ENCODE measurements at regions not wholly inside any gene's neighbourhood (a gene's known extent, or its start where the extent isn't known, plus 50 kb on each side); places are given as distances from the start of the nearest gene placed in this dataset.
"Not testable (repeated sequence)": the region's sequence is repeated elsewhere in the genome, so short reads cannot be mapped to it uniquely, and the experiment has no call there.

DNA sequence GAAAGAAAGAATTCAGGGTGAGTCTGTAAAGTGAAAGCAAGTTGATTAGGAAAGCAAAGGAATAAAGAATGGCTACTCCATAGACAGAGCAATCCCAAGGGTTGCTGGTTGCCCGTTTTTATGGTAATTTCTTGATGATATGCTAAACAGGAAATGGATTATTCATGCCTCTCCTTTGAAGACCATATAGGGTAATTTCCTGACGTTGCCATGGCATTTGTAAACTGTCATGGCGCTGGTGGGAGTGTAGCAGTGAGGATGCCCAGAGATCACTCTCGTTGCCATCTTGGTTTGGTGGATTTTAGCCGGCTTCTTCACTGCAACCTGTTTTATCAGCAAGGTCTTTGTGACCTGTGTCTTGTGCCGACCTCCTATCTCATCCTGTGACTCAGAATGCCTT is 287.4 kb upstream of the ERCC4 start:
- H3F3A ChIP-seq (replicated peaks; ENCODE audit: low read depth); H3K36me3 ChIP-seq (ENCODE audit: insufficient read depth); H3K27me3 ChIP-seq (ENCODE audit: insufficient read depth); H3K4me3 Mint-ChIP-seq; H3K79me2 ChIP-seq (replicated peaks; ENCODE audit: insufficient read depth); H3K27me3 Mint-ChIP-seq (ENCODE audit: insufficient read depth, low read depth, poor library complexity); H2AFZ ChIP-seq; H4K20me1 ChIP-seq (replicated peaks; ENCODE audit: insufficient read depth); ATAC-seq; H3K4me3 ChIP-seq: not testable (repeated sequence)
- peak overlapping the region; percentile 86 for H3K27ac ChIP-seq (ENCODE audit: low read depth)
- peaks cover 28% of the 10 kb centered on the region for H3K4me1 ChIP-seq (ENCODE audit: insufficient read depth)
- peak; percentile 35 for DNase-seq (ENCODE audit: low spot score)
- H3K9me2 ChIP-seq (ENCODE audit: insufficient read depth) = peaks cover 18% of the 10 kb centered on the region
- H3K36me3 Mint-ChIP-seq (ENCODE audit: low read depth) = peaks cover 20% of the 10 kb centered on the region
- peaks cover 10% of the 10 kb centered on the region; the same call in 2 of the 3 replicates for H3K9me3 Mint-ChIP-seq
- H3K4me2 ChIP-seq = peak overlapping the region; percentile 24; the same call in 1 of the 2 replicates
- peak overlapping the region; percentile 79; the same call in 1 of the 2 replicates for H3K27ac Mint-ChIP-seq
- H3K4me1 Mint-ChIP-seq = peaks cover 39% of the 10 kb centered on the region

DNA sequence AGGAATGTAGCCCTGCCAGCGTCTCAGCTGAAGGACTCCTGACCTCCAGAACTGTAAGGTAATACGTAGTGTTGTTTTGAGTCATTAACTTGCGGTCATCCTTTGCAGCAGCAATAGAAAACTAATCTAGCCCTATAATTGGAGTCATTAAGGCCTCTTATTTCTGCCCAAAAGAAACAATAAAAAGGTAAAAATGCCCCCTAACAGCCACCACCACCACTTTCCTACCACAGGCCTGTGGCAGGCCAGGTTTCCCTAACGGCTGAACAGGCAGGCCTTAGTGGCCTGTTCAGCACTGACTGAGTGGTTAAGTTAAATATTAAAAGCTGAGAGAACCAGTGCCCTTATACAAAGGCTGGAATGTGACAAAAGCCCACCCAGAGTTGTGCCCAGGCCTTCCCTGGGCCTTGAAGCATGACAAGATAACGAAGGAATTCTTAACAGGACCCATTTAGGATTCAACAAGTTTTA is 286.5 kb upstream of the ERCC4 start:
- no peaks in the 10 kb centered on the region for H3K36me3 ChIP-seq (ENCODE audit: insufficient read depth)
- peaks cover 18% of the 10 kb centered on the region for H3K9me2 ChIP-seq (ENCODE audit: insufficient read depth)
- H3K4me1 ChIP-seq (ENCODE audit: insufficient read depth) = peaks cover 24% of the 10 kb centered on the region
- ATAC-seq (no peak), DNase-seq (ENCODE audit: low spot score) (no peak)
- no peaks in the 10 kb centered on the region for H3K79me2 ChIP-seq (replicated peaks; ENCODE audit: insufficient read depth)
- peaks cover 2% of the 10 kb centered on the region for H3K27me3 Mint-ChIP-seq (ENCODE audit: insufficient read depth, low read depth, poor library complexity)
- no peak overlapping the region for H3K4me3 Mint-ChIP-seq
- peaks cover 34% of the 10 kb centered on the region for H3K4me1 Mint-ChIP-seq
- H3K27ac Mint-ChIP-seq = no peak overlapping the region
- H3K9me3 Mint-ChIP-seq = peaks cover 13% of the 10 kb centered on the region; the same call in 2 of the 3 replicates
- no peaks in the 10 kb centered on the region for H4K20me1 ChIP-seq (replicated peaks; ENCODE audit: insufficient read depth)
- peak overlapping the region; percentile 9; the same call in 1 of the 2 replicates for H2AFZ ChIP-seq
- no peak overlapping the region for H3K27ac ChIP-seq (ENCODE audit: low read depth)
- H3K4me2 ChIP-seq = no peak overlapping the region
- H3F3A ChIP-seq (replicated peaks; ENCODE audit: low read depth) = 0 out of 2 replicates have a peak, but pooled peaks cover 3% of the 10 kb centered on the region
- peaks cover 20% of the 10 kb centered on the region for H3K36me3 Mint-ChIP-seq (ENCODE audit: low read depth)
- H3K27me3 ChIP-seq (ENCODE audit: insufficient read depth) = no peaks in the 10 kb centered on the region
- H3K4me3 ChIP-seq = no peak overlapping the region
- TF ChIP-seq, protein P1, sequence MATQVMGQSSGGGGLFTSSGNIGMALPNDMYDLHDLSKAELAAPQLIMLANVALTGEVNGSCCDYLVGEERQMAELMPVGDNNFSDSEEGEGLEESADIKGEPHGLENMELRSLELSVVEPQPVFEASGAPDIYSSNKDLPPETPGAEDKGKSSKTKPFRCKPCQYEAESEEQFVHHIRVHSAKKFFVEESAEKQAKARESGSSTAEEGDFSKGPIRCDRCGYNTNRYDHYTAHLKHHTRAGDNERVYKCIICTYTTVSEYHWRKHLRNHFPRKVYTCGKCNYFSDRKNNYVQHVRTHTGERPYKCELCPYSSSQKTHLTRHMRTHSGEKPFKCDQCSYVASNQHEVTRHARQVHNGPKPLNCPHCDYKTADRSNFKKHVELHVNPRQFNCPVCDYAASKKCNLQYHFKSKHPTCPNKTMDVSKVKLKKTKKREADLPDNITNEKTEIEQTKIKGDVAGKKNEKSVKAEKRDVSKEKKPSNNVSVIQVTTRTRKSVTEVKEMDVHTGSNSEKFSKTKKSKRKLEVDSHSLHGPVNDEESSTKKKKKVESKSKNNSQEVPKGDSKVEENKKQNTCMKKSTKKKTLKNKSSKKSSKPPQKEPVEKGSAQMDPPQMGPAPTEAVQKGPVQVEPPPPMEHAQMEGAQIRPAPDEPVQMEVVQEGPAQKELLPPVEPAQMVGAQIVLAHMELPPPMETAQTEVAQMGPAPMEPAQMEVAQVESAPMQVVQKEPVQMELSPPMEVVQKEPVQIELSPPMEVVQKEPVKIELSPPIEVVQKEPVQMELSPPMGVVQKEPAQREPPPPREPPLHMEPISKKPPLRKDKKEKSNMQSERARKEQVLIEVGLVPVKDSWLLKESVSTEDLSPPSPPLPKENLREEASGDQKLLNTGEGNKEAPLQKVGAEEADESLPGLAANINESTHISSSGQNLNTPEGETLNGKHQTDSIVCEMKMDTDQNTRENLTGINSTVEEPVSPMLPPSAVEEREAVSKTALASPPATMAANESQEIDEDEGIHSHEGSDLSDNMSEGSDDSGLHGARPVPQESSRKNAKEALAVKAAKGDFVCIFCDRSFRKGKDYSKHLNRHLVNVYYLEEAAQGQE (IDR thresholded peaks at IDR 0.05; ENCODE audit: unreplicated experiment) = no peak
- TF ChIP-seq CREB1 (CRISPR knock-in tag; IDR thresholded peaks at IDR 0.05; ENCODE audit: low read depth) (no peak), ZNF331 (CRISPR knock-in tag; IDR thresholded peaks at IDR 0.05; ENCODE audit: low read depth) (no peak), JUNB (IDR thresholded peaks at IDR 0.05; ENCODE audit: unreplicated experiment) (no peak), EZH2 (IDR thresholded peaks at IDR 0.05; ENCODE audit: low read depth, unreplicated experiment) (no peak), EZH2phosphoT487 (IDR thresholded peaks at IDR 0.05; ENCODE audit: unreplicated experiment) (no peak), NANOG (IDR thresholded peaks at IDR 0.05; ENCODE audit: borderline replicate concordance) (no peak), POLR2AphosphoS5 (IDR thresholded peaks at IDR 0.05; ENCODE audit: low read depth) (no peak), ZNF114 (CRISPR knock-in tag; IDR thresholded peaks at IDR 0.05) (no peak), STAT1 (IDR thresholded peaks at IDR 0.05; ENCODE audit: unreplicated experiment) (no peak)
- TF ChIP-seq, protein P2, sequence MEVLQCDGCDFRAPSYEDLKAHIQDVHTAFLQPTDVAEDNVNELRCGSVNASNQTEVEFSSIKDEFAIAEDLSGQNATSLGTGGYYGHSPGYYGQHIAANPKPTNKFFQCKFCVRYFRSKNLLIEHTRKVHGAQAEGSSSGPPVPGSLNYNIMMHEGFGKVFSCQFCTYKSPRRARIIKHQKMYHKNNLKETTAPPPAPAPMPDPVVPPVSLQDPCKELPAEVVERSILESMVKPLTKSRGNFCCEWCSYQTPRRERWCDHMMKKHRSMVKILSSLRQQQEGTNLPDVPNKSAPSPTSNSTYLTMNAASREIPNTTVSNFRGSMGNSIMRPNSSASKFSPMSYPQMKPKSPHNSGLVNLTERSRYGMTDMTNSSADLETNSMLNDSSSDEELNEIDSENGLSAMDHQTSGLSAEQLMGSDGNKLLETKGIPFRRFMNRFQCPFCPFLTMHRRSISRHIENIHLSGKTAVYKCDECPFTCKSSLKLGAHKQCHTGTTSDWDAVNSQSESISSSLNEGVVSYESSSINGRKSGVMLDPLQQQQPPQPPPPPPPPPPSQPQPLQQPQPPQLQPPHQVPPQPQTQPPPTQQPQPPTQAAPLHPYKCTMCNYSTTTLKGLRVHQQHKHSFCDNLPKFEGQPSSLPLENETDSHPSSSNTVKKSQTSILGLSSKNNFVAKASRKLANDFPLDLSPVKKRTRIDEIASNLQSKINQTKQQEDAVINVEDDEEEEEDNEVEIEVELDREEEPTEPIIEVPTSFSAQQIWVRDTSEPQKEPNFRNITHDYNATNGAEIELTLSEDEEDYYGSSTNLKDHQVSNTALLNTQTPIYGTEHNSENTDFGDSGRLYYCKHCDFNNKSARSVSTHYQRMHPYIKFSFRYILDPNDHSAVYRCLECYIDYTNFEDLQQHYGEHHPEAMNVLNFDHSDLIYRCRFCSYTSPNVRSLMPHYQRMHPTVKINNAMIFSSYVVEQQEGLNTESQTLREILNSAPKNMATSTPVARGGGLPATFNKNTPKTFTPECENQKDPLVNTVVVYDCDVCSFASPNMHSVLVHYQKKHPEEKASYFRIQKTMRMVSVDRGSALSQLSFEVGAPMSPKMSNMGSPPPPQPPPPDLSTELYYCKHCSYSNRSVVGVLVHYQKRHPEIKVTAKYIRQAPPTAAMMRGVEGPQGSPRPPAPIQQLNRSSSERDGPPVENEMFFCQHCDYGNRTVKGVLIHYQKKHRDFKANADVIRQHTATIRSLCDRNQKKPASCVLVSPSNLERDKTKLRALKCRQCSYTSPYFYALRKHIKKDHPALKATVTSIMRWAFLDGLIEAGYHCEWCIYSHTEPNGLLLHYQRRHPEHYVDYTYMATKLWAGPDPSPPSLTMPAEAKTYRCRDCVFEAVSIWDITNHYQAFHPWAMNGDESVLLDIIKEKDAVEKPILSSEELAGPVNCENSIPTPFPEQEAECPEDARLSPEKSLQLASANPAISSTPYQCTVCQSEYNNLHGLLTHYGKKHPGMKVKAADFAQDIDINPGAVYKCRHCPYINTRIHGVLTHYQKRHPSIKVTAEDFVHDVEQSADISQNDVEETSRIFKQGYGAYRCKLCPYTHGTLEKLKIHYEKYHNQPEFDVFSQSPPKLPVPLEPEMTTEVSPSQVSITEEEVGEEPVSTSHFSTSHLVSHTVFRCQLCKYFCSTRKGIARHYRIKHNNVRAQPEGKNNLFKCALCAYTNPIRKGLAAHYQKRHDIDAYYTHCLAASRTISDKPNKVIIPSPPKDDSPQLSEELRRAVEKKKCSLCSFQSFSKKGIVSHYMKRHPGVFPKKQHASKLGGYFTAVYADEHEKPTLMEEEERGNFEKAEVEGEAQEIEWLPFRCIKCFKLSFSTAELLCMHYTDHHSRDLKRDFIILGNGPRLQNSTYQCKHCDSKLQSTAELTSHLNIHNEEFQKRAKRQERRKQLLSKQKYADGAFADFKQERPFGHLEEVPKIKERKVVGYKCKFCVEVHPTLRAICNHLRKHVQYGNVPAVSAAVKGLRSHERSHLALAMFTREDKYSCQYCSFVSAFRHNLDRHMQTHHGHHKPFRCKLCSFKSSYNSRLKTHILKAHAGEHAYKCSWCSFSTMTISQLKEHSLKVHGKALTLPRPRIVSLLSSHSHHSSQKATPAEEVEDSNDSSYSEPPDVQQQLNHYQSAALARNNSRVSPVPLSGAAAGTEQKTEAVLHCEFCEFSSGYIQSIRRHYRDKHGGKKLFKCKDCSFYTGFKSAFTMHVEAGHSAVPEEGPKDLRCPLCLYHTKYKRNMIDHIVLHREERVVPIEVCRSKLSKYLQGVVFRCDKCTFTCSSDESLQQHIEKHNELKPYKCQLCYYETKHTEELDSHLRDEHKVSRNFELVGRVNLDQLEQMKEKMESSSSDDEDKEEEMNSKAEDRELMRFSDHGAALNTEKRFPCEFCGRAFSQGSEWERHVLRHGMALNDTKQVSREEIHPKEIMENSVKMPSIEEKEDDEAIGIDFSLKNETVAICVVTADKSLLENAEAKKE (CRISPR knock-in tag; IDR thresholded peaks at IDR 0.05) = no peak
- TF ChIP-seq, protein P3, sequence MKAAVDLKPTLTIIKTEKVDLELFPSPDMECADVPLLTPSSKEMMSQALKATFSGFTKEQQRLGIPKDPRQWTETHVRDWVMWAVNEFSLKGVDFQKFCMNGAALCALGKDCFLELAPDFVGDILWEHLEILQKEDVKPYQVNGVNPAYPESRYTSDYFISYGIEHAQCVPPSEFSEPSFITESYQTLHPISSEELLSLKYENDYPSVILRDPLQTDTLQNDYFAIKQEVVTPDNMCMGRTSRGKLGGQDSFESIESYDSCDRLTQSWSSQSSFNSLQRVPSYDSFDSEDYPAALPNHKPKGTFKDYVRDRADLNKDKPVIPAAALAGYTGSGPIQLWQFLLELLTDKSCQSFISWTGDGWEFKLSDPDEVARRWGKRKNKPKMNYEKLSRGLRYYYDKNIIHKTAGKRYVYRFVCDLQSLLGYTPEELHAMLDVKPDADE (IDR thresholded peaks at IDR 0.05) = no peak
